ENCODE measurements at regions not wholly inside any gene's neighbourhood (a gene's known extent, or its start where the extent isn't known, plus 50 kb on each side); places are given as distances from the start of the nearest gene placed in this dataset.

DNA sequence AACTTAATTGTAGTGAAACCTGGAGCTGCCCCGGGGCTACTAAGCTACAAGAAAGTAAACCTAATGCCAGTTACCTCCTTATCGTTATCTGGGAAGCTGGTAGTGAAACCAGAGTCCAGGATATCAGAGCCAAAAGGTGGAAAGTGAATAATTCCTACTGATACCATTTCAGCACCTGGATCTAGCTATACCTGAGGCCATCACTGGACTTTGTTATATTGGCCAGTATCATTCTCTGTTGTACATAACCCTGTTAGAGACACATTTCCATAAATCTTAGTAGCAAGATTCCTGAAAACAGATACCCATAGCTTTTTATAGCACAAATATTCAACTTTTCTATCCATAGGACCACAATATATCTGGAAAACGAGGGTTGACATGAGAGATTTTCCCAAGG is 538.0 kb downstream of the GRIN2A start:
- TF ChIP-seq, protein P1, sequence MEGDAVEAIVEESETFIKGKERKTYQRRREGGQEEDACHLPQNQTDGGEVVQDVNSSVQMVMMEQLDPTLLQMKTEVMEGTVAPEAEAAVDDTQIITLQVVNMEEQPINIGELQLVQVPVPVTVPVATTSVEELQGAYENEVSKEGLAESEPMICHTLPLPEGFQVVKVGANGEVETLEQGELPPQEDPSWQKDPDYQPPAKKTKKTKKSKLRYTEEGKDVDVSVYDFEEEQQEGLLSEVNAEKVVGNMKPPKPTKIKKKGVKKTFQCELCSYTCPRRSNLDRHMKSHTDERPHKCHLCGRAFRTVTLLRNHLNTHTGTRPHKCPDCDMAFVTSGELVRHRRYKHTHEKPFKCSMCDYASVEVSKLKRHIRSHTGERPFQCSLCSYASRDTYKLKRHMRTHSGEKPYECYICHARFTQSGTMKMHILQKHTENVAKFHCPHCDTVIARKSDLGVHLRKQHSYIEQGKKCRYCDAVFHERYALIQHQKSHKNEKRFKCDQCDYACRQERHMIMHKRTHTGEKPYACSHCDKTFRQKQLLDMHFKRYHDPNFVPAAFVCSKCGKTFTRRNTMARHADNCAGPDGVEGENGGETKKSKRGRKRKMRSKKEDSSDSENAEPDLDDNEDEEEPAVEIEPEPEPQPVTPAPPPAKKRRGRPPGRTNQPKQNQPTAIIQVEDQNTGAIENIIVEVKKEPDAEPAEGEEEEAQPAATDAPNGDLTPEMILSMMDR (IDR thresholded peaks at IDR 0.05) = no peak
- no peak for TF ChIP-seq POLR2A (IDR thresholded peaks at IDR 0.05)

All from body of pancreas (tissue), 4 donors.